Left lung (tissue), 4 donors: ENCODE measurements at regions not wholly inside any gene's neighbourhood (a gene's known extent, or its start where the extent isn't known, plus 50 kb on each side); places are given as distances from the start of the nearest gene placed in this dataset.
"Not testable (repeated sequence)": the region's sequence is repeated elsewhere in the genome, so short reads cannot be mapped to it uniquely, and the experiment has no call there.

Experiments
- ATAC-seq: fragments of 200-7000 bp; cut with Tn5 transposase; one replicate; pipeline ENCODE4 v1.9.1; 2020; ENCODE audit warnings: moderate library complexity
- DNase-seq, 4 donors: peaks; one replicate each; pipeline ENCODE4 v3.0.0-alpha.2; 2013 to 2020
- H3K27ac ChIP-seq, 2 donors: fragments of 200-600 bp; sonication (generic) in 1 of 2; one replicate each; pipeline versions ENCODE4 v1.5.0 to v1.8.0; 2020 to 2021
- H3K27me3 ChIP-seq, 2 donors: fragments of 200-600 bp; sonication (generic) in 1 of 2; one replicate each; pipeline versions ENCODE4 v1.5.0 to v1.8.0; 2020 to 2021
- H3K36me3 ChIP-seq, 2 donors: fragments of 200-600 bp; sonication (generic) in 1 of 2; one replicate each; pipeline versions ENCODE4 v1.5.0 to v1.8.0; 2020 to 2021
- H3K4me1 ChIP-seq, 2 donors: fragments of 200-600 bp; one replicate each; pipeline ENCODE4 v1.8.0; 2021
- H3K4me3 ChIP-seq, 2 donors: fragments of 200-600 bp; sonication (generic) in 1 of 2; one replicate each; pipeline versions ENCODE4 v1.5.0 to v1.8.0; 2020 to 2021; ENCODE audit warnings: mild to moderate bottlenecking in 1 of 2
- H3K9me3 ChIP-seq, 2 donors: fragments of 200-600 bp; sonication (generic) in 1 of 2; one replicate each; pipeline versions ENCODE4 v1.5.0 to v1.8.0; 2020 to 2021
- intact Hi-C, 2 donors: fragments of 100-400 bp; cut with DNase I; formaldehyde crosslinking; loops; one replicate each; pipeline versions ENCODE4 v1.11.2 to v1.14.2; 2022
- TF ChIP-seq, protein P1 (sequence below), 2 donors: fragments of 200-600 bp; sonication (generic) in 1 of 2; IDR thresholded peaks; one replicate each; pipeline versions ENCODE4 v1.5.0 to v1.8.0; 2021; ENCODE audit warnings: antibody characterized with exemption in 2 of 2
- donor health status: DM: no; HTN: yes; CAD: no.
- donor health status: DM: no; HTN: no; CAD: no.

GRCh38 chr22:25419247-25420113, 145.0 kb upstream of the GRK3 start:
- ATAC-seq (peak; percentile 85), DNase-seq (peak in 2 of 4 donors; percentile 53 to 80)
- Histone ChIP-seq H3K4me3 (peak overlapping the region in 1 of 2 donors; percentile 41), H3K36me3 (no peaks in the 10 kb centered on the region), H3K9me3 (no peaks in the 10 kb centered on the region), H3K27me3 (peaks cover 46 to 55% of the 10 kb centered on the region in 2 donors), H3K27ac (peak overlapping the region in 1 of 2 donors; percentile 70), H3K4me1 (peaks cover 7 to 37% of the 10 kb centered on the region in 2 donors)
- intact Hi-C loops: no loop called here
- TF ChIP-seq, protein P1, sequence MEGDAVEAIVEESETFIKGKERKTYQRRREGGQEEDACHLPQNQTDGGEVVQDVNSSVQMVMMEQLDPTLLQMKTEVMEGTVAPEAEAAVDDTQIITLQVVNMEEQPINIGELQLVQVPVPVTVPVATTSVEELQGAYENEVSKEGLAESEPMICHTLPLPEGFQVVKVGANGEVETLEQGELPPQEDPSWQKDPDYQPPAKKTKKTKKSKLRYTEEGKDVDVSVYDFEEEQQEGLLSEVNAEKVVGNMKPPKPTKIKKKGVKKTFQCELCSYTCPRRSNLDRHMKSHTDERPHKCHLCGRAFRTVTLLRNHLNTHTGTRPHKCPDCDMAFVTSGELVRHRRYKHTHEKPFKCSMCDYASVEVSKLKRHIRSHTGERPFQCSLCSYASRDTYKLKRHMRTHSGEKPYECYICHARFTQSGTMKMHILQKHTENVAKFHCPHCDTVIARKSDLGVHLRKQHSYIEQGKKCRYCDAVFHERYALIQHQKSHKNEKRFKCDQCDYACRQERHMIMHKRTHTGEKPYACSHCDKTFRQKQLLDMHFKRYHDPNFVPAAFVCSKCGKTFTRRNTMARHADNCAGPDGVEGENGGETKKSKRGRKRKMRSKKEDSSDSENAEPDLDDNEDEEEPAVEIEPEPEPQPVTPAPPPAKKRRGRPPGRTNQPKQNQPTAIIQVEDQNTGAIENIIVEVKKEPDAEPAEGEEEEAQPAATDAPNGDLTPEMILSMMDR (IDR thresholded peaks at IDR 0.05): peak in 1 of 2 donors; percentile 12

DNA sequence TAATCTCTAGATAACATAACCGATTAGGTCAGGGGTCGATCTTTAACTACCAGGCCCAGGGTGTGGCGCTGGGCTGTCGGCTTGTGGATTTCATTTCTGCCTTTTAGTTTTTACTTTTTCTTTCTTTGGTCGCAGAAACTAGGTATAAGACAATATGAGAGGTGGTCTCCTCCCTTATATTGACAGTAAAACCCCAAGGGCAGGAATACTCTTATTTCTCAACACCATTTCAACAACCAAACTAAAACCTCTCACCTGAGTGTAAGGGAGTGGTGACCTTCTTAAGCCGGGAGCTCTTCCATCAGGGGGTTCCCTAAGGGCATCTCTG, 144.4 kb upstream of the GRK3 start:
- H3K27me3 ChIP-seq: peaks cover 46 to 61% of the 10 kb centered on the region in 2 donors
- H3K9me3 ChIP-seq, H3K36me3 ChIP-seq, ATAC-seq, intact Hi-C loops, DNase-seq: not testable (repeated sequence)
- H3K4me1 ChIP-seq: peaks cover 7 to 37% of the 10 kb centered on the region in 2 donors
- peak overlapping the region in 1 of 2 donors; percentile 41 for H3K4me3 ChIP-seq
- peak overlapping the region in 1 of 2 donors; percentile 70 for H3K27ac ChIP-seq

DNA sequence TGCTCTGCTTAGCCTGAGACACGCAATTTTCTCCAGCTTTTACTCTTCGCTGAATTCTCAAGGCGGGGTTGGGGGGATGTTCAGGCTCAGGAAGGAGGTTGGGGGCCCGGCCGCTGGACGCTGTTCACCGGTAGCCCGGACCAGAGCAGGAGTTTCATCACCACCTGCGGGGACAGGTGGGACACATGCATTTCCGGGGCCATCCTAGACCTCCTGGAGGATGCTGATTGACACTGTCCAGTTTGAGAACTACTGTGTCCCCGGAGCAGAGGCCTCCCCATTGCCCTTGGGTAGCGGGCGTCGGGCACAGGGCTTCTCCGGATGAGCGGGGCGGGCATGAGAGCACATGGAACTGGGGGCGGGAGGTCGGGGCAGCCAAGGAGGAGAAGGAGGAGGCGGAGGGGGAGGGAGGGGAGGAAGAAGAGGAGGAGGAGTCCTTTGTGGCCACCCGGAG, 144.0 kb upstream of the GRK3 start:
- intact Hi-C loops: no loop called here
- no peak for ATAC-seq
- Histone ChIP-seq H3K4me1 (peaks cover 7 to 37% of the 10 kb centered on the region in 2 donors), H3K27me3 (peaks cover 46 to 63% of the 10 kb centered on the region in 2 donors), H3K27ac (no peak overlapping the region), H3K4me3 (peak overlapping the region in 1 of 2 donors; percentile 41), H3K9me3 (no peaks in the 10 kb centered on the region), H3K36me3 (no peaks in the 10 kb centered on the region)
- TF ChIP-seq, protein P1 (IDR thresholded peaks at IDR 0.05): no peak
- DNase-seq: no peak

DNA sequence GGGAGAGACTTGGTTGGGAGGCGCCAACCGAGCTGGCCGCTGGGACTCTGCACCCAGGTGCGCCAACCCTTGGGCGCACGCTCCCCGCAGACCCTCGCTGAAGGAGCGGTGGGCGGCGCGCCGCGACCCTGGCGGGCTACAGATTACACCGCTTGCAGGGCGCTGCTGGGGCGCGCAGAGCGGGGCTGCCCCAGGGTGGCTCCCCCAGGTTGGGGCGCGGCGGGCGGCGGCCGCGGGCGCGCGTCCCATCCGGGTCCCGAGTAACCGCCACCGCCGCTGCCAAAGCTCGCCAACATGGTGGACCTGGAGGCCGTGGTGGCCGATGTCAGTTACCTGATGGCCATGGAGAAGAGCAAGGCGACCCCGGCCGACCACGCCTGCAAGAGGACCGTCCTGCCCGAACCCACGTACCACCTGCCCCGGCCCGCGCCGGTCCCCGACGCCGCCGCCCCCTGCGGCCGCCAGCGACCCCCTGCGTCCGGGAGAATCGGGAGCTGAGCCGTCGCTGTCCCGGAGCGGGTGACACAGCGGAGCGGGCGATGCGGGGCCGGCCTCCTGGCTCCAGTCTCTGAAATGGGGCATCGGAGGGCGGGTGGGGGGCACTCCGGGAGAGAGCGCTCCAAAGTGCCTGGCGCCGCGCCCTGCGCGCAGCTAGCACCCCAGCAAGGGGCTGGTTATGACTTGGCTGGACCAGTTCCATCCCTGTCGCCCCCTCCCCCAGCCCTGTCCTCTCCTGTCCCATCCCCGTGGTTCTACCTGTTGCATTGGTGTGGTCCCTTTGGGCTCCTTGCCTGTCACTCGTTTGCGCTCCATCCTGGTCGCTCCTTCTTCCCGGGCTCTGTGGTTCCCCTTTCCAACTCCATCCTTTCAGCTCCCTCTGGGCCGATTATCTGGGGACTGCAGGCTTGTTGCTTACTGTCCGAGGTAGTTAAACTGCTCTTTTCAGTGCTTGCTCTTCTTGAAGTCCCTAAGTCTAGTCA, 143.3 kb upstream of the GRK3 start:
- ATAC-seq (no peak), DNase-seq (peak in 2 of 4 donors; percentile 27 to 86)
- H3K4me3 ChIP-seq: peak overlapping the region in 1 of 2 donors; percentile 41
- peaks cover 7 to 37% of the 10 kb centered on the region in 2 donors for H3K4me1 ChIP-seq
- no peak overlapping the region for H3K27ac ChIP-seq
- TF ChIP-seq, protein P1 (IDR thresholded peaks at IDR 0.05): no peak
- H3K9me3 ChIP-seq: no peaks in the 10 kb centered on the region
- H3K36me3 ChIP-seq: no peaks in the 10 kb centered on the region
- intact Hi-C loops: no loop called here
- H3K27me3 ChIP-seq: peaks cover 46 to 63% of the 10 kb centered on the region in 2 donors

GRCh38 chr22:25426530-25427308, 137.8 kb upstream of the GRK3 start:
- H3K36me3 ChIP-seq, DNase-seq, intact Hi-C loops, H3K4me3 ChIP-seq, H3K27ac ChIP-seq, ATAC-seq, H3K9me3 ChIP-seq: not testable (repeated sequence)
- TF ChIP-seq, protein P1 (IDR thresholded peaks at IDR 0.05): peak; percentile 14 to 16
- Histone ChIP-seq H3K27me3 (peaks cover 23 to 44% of the 10 kb centered on the region in 2 donors), H3K4me1 (peaks cover 0 to 18% of the 10 kb centered on the region in 2 donors)

DNA sequence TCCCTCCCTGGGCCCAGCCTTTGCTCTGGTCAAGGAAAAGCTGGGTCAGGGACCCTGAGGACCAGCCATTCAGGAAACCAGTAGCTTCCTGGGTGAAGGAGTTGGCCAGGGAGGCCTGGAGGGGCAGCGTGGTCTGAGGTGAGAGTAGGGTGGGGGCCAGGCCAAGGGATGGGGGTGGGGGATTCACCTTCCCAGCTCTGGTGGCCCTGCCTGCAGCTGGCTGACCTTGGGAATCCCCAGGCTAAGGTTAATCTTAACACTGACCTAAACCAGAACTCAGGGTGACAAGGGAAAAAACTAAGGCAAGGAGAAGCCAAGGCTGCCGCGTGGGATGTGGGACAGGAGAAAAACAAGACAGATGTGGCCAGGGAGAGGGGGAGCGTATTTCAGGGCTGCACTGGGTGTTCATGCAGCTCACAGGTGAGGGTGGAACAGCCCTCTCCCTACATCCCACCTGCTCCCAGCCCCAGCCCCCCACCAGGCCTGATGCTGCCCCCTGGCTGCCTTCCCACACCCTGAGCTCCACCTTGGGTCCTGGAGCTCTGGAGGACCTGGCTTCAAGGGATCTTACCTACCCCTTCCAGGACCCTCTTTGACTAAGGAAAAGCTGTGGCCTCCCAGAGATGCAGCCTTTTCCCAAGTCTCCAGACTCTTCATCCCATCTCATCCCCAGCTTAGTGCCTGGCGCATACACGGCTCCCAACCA, 132.7 kb upstream of the GRK3 start:
- DNase-seq, intact Hi-C loops, H3K9me3 ChIP-seq, H3K4me3 ChIP-seq, ATAC-seq, H3K36me3 ChIP-seq, H3K27me3 ChIP-seq, H3K27ac ChIP-seq: not testable (repeated sequence)
- peaks cover 0 to 19% of the 10 kb centered on the region in 2 donors for H3K4me1 ChIP-seq

DNA sequence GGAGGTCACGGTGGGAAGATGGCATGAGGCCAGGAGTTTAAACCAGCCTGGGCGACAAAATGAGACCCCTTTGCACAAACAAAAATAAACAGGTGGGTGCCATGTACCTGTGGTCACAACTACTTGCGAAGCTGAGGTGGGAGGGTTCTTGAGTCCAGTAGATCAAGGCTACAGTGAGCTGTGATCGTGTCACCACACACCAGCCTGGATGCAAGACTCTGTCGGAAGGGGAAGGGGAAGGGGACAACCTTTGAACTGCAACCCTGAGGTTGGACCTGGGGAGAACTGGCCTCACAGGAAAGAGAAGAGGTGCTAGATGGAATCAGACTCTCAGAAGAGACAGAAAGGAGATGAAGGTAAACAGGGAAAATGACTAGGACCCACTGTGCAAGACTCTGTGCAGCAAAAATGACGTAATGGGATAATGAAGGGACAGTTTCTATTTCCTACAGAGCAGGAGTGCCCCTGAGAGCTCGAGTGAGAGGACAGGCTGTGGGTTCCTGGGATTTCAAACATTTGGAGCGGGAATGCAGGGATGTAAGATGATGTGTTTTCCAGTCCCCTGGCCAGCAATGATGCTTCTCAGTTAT, 131.0 kb upstream of the GRK3 start:
- H3K27me3 ChIP-seq, H3K27ac ChIP-seq, H3K36me3 ChIP-seq, H3K9me3 ChIP-seq, ATAC-seq, H3K4me1 ChIP-seq, H3K4me3 ChIP-seq, DNase-seq, intact Hi-C loops: not testable (repeated sequence)
